ENCODE measurements at regions not wholly inside any gene's neighbourhood (a gene's known extent, or its start where the extent isn't known, plus 50 kb on each side); places are given as distances from the start of the nearest gene placed in this dataset.

DNA sequence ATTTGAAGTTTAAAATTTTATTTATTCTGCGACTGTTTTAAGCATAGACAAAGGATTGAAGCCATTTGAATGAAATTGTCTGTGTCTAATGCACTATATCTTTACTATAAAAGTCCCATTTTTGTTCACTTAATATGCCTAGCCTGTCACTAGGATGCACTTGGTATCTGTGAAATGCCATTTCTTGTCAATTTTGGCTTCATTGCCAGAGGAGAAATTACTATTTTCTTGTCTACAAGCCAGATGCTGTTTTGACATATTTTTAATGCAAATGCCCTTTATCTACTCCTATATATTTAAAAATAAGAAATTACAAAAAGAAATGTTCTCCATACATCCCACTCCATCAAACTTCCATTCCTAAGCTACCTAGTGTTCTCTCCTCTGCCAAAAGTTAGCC is 1704.5 kb upstream of the RAG2 start:
- no peaks in the 10 kb centered on the region for H3K36me3 ChIP-seq
- H3K9me3 ChIP-seq (ENCODE audit: low read depth) = no peaks in the 10 kb centered on the region
- no peak for DNase-seq (ENCODE audit: low read depth in 1 of 2, low spot score in 1 of 2)
- H3K27me3 ChIP-seq = no peaks in the 10 kb centered on the region
- H3K27ac ChIP-seq = no peak overlapping the region
- TF ChIP-seq, protein P1, sequence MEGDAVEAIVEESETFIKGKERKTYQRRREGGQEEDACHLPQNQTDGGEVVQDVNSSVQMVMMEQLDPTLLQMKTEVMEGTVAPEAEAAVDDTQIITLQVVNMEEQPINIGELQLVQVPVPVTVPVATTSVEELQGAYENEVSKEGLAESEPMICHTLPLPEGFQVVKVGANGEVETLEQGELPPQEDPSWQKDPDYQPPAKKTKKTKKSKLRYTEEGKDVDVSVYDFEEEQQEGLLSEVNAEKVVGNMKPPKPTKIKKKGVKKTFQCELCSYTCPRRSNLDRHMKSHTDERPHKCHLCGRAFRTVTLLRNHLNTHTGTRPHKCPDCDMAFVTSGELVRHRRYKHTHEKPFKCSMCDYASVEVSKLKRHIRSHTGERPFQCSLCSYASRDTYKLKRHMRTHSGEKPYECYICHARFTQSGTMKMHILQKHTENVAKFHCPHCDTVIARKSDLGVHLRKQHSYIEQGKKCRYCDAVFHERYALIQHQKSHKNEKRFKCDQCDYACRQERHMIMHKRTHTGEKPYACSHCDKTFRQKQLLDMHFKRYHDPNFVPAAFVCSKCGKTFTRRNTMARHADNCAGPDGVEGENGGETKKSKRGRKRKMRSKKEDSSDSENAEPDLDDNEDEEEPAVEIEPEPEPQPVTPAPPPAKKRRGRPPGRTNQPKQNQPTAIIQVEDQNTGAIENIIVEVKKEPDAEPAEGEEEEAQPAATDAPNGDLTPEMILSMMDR (IDR thresholded peaks at IDR 0.05; ENCODE audit: low read depth, low read length) = no peak
- H3K4me1 ChIP-seq (ENCODE audit: low read depth) = no peaks in the 10 kb centered on the region
- no peak overlapping the region for H3K4me3 ChIP-seq

- Histone ChIP-seq H3K27ac (no peak overlapping the region), H3K4me3 (no peak overlapping the region), H3K36me3 (no peaks in the 10 kb centered on the region), H3K27me3 (no peaks in the 10 kb centered on the region), H3K9me3 (ENCODE audit: low read depth) (no peaks in the 10 kb centered on the region), H3K4me1 (ENCODE audit: low read depth) (no peaks in the 10 kb centered on the region)
- TF ChIP-seq, protein P1 (IDR thresholded peaks at IDR 0.05; ENCODE audit: low read depth, low read length) = no peak
- DNase-seq (ENCODE audit: low read depth in 1 of 2, low spot score in 1 of 2) = no peak
Measured at GRCh38 chr11:38300570-38300969, 1702.5 kb upstream of the RAG2 start.

DNA sequence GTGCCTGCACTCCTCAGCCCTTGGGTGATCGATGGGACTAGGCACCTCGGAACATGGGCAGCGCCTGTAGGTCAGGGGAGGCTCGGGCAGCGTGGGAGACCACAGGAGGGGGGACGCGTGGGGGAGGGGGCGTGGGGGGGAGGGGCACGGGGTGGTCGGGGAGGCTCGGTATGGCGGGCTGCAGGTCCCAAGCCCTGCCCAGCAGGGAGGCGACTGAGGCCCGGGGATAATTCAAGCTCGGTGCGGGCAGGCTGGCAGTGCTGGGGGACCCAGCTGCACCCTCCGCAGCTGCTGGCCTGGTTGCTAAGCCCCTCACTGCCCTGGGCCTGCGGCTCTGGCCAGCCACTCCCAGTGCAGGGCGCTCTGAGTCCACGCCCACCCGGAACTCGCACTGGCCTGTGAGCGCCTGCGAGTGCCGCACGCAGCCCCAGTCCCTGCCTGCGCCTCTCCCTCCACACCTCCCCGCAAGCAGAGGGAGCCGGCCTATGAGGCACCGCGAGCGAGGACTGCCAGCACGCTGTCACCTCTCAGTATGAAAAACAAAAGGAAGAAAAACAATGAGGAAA is 1698.3 kb upstream of the RAG2 start:
- Histone ChIP-seq H3K27ac (no peak overlapping the region), H3K36me3 (no peaks in the 10 kb centered on the region), H3K4me3 (no peak overlapping the region), H3K27me3 (no peaks in the 10 kb centered on the region), H3K4me1 (ENCODE audit: low read depth) (no peaks in the 10 kb centered on the region), H3K9me3 (ENCODE audit: low read depth) (no peaks in the 10 kb centered on the region)
- no peak for DNase-seq (ENCODE audit: low read depth in 1 of 2, low spot score in 1 of 2)
- TF ChIP-seq, protein P1 (IDR thresholded peaks at IDR 0.05; ENCODE audit: low read depth, low read length) = no peak

GRCh38 chr11:38282718-38283117 is 1684.7 kb upstream of the RAG2 start:
- Histone ChIP-seq H3K9me3 (ENCODE audit: low read depth) (no peaks in the 10 kb centered on the region), H3K27me3 (no peaks in the 10 kb centered on the region), H3K36me3 (no peaks in the 10 kb centered on the region), H3K4me1 (ENCODE audit: low read depth) (no peaks in the 10 kb centered on the region), H3K27ac (no peak overlapping the region), H3K4me3 (no peak overlapping the region)
- TF ChIP-seq, protein P1 (IDR thresholded peaks at IDR 0.05; ENCODE audit: low read depth, low read length) = no peak
- no peak for DNase-seq (ENCODE audit: low read depth in 1 of 2, low spot score in 1 of 2)

DNA sequence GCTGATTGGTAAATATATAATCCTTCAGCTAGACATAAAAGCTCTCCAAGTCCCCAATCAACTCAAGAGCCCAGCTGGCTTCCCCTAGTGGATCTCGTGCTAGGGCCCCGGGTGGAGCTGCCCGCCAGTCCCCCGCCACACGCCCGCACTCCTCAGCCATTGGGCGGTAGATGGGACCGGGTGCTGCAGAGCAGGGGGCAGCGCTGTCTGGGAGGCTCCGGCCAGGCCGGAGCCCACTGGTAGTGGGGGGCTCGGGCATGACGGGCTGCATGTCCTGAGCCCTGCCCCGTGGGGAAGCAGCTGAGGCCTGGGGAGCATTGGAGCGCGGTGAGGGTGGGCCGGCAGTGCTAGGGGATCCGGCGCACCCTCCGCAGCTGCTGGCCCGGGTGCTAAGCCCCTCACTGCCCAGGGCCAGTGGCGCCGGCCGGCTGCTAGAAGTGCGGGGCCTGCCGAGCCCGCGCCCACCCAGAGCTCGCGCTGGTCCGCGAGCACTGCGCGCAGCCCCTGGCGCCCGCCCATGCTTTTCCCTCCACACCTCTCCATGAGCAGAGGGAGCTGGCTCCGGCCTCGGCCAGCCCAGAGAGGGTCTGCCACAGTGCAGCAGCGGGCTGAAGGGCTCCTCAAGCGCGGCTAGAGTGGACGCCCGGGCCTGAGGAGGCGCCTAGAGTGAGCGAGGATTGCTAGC is 1680.6 kb upstream of the RAG2 start:
- H3K27me3 ChIP-seq = no peaks in the 10 kb centered on the region
- H3K4me3 ChIP-seq = no peak overlapping the region
- no peaks in the 10 kb centered on the region for H3K9me3 ChIP-seq (ENCODE audit: low read depth)
- TF ChIP-seq, protein P1 (IDR thresholded peaks at IDR 0.05; ENCODE audit: low read depth, low read length) = no peak
- H3K27ac ChIP-seq = no peak overlapping the region
- no peak for DNase-seq (ENCODE audit: low read depth in 1 of 2, low spot score in 1 of 2)
- H3K36me3 ChIP-seq = no peaks in the 10 kb centered on the region
- H3K4me1 ChIP-seq (ENCODE audit: low read depth) = no peaks in the 10 kb centered on the region
